GM12875 (cell line): ENCODE measurements at regions not wholly inside any gene's neighbourhood (a gene's known extent, or its start where the extent isn't known, plus 50 kb on each side); places are given as distances from the start of the nearest gene placed in this dataset.

ENCODE experiments used
- H3K4me3 ChIP-seq: one replicate; pipeline ENCODE4 v1.5.1; 2011; ENCODE audit warnings: low read depth, low read length, control low read depth
- CTCF ChIP-seq: IDR thresholded peaks from 2 replicates; pipeline ENCODE4 v1.5.1; 2011; ENCODE audit warnings: low read depth, mild to moderate bottlenecking, control low read depth, inconsistent platforms, low read length, moderate library complexity, borderline replicate concordance; ENCODE audit not compliant: insufficient read depth

GRCh38 chr3:110400315-110400714, 671.3 kb upstream of the NECTIN3 start:
- TF ChIP-seq CTCF = no peak
- no peak overlapping the region for H3K4me3 ChIP-seq

DNA sequence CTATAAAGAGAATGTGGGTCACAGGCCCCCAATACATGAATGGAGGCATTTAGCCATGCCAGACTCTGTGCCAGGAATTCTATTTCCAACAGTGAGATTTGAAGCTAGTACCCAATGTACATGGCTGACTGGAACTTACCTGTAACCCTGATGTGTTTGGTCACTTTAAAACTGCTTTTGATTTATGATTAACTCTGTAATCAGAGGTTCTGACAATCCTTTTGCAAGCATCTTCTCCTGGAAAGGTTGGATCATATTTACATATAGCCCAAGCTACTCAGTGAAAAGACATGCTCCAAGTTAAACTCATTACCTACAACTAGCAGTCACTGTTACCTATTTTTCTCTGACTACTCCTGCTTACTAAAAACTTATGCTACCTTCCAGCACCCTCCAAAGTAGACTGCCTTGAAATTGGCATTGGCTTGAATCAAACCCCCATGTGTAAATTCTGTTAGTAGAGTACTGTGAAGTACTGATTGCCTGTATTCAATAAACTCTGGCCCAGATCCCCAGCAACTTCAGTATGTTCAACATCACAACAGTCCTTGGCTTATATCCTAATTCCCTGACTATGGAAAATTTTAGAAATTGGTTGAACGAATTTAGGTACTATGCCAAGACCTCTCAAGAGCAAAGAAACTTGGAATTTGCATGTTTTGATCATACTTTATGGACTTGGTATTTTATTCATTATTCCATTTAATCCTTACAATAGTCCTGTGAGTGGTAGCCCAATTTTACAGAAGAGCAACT, 665.6 kb upstream of the NECTIN3 start:
- H3K4me3 ChIP-seq = no peak overlapping the region
- no peak for TF ChIP-seq CTCF

GRCh38 chr3:110413266-110413665, 658.4 kb upstream of the NECTIN3 start:
- TF ChIP-seq CTCF = no peak
- H3K4me3 ChIP-seq = no peak overlapping the region

- TF ChIP-seq CTCF = no peak
- H3K4me3 ChIP-seq = no peak overlapping the region
Observed at GRCh38 chr3:110413807-110414748, 657.5 kb upstream of the NECTIN3 start.

DNA sequence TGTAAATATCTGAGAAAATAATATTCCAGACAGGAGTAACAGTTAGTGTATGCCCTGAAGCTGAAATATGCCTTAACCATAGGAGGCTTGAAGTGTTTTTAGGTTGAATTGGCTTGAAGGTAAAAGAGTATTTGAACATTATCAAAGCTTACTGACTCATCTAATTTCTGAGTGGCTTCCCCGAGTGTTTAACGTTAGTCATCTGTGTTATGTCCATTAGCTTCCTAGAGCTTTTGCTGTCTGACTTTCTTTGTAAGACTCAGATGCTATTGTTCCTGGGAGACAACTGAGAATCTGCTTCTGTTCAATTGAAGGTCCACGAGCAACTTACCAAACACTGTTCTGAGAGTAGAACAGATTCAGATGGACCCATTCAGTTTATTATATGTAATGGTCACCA, 656.8 kb upstream of the NECTIN3 start:
- H3K4me3 ChIP-seq = no peak overlapping the region
- TF ChIP-seq CTCF = no peak

DNA sequence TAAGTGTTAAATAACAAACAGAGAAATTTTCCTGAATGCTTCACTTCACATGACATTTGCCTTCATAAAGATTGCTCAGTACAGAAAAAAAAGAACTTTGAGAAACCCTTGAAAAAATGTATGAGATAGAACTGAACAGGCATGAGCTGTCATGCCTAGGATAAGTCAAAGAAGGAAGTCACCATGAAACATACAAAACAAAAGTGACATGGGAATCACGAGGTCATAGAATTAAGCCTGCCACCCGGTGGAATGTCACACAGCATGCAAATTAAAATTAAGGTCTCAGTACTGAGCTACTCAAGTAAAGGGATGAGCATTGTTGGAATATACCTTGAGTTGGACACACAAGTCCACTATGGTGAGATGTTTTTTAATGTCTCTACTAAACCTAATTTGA, 652.5 kb upstream of the NECTIN3 start:
- H3K4me3 ChIP-seq = no peak overlapping the region
- TF ChIP-seq CTCF = no peak
